GM12873 (cell line): ENCODE measurements at regions not wholly inside any gene's neighbourhood (a gene's known extent, or its start where the extent isn't known, plus 50 kb on each side); places are given as distances from the start of the nearest gene placed in this dataset.

Source experiments
- TF ChIP-seq, protein P1 (sequence below): IDR thresholded peaks from 2 replicates; pipeline ENCODE4 v1.5.1; 2012; ENCODE audit warnings: low read depth, mild to moderate bottlenecking, moderate library complexity, low read length, control low read depth; ENCODE audit not compliant: insufficient read depth; ENCODE audit errors: missing control alignments

DNA sequence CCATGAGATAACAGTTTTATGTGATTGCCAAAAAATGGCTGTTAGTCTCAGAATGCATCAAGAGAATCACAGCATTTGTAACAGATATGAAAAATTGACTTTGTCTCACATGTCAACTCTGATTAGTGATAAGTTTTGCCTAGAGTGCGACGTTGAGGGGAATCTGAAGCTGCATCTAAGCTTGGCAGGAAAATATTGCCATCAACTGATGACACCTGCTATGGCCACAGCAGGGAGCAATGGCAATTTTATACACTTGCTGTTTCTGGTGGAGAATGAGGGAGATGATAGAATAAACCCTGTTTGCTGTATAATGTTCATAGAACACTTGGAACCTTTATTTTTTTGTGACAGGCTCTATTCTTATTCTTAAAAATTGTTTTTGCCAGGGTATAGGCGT lies 205.4 kb upstream of the GNPDA2 start:
- TF ChIP-seq, protein P1, sequence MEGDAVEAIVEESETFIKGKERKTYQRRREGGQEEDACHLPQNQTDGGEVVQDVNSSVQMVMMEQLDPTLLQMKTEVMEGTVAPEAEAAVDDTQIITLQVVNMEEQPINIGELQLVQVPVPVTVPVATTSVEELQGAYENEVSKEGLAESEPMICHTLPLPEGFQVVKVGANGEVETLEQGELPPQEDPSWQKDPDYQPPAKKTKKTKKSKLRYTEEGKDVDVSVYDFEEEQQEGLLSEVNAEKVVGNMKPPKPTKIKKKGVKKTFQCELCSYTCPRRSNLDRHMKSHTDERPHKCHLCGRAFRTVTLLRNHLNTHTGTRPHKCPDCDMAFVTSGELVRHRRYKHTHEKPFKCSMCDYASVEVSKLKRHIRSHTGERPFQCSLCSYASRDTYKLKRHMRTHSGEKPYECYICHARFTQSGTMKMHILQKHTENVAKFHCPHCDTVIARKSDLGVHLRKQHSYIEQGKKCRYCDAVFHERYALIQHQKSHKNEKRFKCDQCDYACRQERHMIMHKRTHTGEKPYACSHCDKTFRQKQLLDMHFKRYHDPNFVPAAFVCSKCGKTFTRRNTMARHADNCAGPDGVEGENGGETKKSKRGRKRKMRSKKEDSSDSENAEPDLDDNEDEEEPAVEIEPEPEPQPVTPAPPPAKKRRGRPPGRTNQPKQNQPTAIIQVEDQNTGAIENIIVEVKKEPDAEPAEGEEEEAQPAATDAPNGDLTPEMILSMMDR, result no peak

DNA sequence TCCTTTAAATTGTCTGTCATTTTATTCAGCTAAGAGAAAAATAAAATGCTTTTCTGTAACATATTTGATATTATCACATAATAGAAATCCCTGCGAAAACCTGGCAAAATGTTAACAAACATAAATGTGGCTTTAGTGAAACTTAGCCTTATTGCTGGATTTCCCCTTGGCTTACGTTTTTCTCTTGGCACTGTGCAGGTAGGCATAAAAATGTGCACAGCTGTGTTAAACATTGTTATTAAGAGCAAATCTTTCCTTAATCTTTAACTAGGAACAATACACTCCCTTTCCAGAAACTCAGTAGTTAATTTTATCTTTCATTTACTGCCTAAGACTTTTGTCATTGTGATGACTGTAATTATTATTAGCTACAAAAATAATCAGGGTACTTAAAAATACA lies 202.4 kb upstream of the GNPDA2 start:
- TF ChIP-seq, protein P1, result no peak

DNA sequence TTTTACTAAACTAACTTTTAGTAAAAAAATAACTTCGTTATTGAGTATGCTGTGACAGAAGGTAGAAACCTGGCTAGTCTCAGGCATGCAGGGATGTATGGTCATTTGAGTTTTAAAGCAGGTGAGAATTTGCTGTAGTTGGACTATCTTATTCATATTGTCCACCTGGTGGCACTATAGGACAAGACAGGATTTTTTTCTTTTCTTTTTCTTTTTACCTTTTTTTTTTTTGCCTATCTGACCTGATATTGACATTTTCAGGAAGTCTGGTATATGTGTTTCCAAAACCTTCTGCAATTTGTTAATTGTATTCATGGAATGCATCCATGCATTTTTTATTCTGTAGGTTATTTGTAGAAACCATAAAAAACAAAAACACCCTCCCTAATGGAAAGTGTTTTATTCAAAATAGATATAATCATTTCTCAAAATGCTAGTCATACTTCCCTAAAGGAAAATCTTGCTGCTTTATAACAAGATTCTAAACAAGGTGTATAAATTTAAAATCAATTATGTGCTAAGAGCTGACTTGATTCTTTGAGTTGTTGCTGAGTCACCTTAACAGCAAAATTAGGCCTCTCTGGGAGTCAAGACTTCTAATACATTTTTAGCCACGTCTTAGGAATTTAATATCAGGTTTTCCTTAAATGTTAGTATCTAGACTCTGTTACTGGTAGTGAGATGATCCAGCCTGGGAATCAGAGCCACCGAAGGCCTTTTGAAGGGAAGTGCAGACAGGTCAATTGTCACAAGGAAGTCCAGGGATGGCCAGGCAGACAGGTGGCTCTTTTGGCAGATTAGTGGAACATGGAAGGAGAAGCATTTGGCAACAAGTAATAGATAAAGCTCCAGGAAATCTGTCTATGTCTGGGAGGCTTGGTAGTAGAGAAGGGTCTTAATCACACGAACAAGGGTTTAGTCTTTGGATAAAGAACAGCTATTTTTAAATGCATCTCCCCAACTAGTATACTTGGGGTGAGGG lies 201.3 kb upstream of the GNPDA2 start:
- TF ChIP-seq, protein P1, result peak; percentile 45

DNA sequence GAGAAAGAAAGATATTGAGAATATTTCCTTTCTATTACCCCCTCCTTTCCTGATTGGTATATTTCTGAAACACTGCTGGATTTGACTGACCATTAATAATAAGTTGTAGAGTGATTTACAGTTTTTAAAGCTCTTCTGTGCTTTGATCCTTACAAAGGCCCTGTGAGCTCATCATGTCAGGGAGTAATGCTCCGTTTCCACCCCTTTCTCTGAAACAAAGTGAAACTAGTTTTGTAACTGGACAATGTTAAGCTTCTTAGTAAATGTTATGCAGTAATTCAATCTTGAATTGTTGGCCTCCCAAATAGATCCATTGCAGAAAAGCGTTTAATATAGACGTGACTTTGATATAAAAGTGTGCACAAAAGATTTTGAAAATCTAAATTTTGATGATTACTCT lies 190.1 kb upstream of the GNPDA2 start:
- TF ChIP-seq, protein P1, result no peak

DNA sequence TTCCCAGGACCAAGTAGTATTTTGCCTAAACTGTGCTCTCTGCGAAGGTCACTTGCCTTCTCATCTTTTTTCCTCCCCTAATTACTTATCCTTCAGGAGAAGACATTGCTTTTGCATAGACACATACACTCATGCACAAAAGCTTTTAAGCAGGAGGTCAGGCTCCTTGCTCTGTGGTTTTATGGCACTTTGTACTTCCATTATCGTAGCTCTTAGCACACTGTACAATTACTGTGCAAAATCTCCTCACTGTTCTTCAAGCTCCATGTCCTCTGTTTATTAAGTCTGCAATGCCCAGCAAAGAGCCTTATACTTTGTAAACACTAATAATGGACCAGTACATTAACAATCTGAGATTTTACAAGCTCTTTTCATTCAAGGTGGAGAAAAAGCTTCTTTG lies 188.4 kb upstream of the GNPDA2 start:
- TF ChIP-seq, protein P1, result no peak

DNA sequence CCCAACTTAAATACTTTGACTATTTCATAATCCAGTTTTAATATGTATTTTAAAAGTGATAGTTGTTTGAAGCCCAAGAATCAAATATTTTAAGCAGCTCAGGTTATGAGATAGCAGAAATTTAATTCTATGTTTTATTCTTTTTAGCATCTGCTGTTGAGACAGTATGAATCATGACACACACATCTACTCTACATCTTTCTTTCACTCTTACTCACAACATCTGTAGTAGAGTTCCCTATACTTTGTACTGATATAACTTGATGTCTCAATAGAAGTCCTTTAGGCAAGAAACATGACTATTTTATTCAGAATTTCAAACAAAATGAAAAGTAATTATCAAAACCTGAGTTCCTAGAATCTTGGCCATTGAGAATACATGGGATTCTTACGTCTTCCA lies 187.9 kb upstream of the GNPDA2 start:
- TF ChIP-seq, protein P1, result no peak

DNA sequence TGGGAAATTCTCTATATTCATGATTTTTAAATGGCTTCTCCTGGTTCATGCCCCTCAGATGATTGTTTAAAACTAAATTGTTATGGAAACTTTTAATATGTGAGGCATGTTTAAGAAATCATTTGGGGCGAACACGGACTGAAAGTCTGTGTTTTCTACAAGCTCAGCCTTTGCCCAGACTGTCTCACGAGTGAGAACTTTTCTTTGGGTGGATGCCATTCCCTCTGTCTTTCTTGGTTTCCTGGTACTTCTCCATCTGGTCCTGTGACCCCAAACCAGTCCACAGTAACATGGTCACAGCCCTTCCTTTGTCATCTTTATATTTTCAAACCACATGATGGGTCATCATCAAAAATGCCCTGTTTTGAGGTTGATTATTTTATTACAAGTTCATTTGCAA lies 186.6 kb upstream of the GNPDA2 start:
- TF ChIP-seq, protein P1, result no peak
